Skin epidermis (tissue), 12 donors: ENCODE measurements at regions not wholly inside any gene's neighbourhood (a gene's known extent, or its start where the extent isn't known, plus 50 kb on each side); places are given as distances from the start of the nearest gene placed in this dataset.

Experiments used
- H3K27ac ChIP-seq, 21 experiments: fragments of 200-600 bp; sonication (generic) in 11 of 21; one replicate each; pipeline ENCODE4 v1.5.0; 2020; ENCODE audit warnings: mild to moderate bottlenecking in 3 of 21, inconsistent platforms in 2 of 21, moderate library complexity in 2 of 21
- H3K4me3 ChIP-seq, 7 experiments: fragments of 200-600 bp; sonication (generic) in 2 of 7; one replicate each; pipeline ENCODE4 v1.5.0; 2020; ENCODE audit warnings: inconsistent platforms in 2 of 7, mild to moderate bottlenecking in 2 of 7, moderate library complexity in 1 of 7

DNA sequence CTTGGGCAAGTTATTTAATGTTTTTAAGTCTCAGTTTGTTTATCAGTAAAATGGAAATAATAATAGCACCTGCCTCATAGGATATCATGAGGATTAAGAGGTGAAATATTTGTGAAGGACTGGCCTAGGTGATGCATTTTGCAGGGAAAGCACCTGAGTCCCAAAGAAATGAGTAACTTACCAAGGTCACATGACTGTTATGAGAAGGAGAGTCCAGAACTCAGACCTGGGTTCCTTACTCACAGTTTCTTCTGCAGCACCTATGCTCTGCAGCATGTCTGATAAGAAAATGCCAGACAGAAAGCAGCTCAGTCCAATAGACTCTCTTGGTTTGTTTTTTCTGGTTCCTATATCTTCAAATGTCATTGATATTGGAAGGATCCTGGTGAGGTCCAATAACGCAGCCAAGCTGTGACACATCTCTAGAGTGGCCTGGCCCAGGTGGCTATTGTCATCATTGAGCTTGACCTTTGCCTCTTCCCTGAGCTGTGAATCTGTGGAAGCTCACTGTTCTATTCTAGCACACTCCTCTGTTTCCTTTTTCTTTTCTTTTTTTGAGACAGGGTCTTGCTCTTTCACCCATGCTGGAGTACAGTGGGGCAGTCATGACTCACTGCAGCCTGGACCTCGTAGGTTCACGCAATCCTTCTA, 174.7 kb upstream of the NAV2 start:
- H3K27ac ChIP-seq, result no peak overlapping the region
- H3K4me3 ChIP-seq, result no peak overlapping the region

DNA sequence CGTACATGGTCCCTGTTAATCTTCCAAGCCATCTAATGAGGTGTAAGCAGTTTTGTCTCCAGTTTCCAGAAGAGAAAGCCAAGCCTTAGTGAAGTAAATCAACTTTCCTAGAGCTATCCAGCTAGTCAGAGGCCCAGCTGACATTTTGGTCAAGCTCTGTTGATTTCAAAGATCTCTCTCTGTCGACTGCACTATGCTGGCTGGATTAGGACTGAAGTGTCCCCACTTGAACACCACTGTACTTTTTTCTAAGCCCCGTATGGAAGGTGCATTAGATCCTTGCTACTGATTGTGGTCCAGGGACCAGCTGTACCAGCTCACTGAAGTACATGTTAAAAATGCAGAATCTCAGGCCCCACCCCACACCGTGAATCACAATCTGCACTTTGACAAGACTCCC, 176.5 kb upstream of the NAV2 start:
- Histone ChIP-seq H3K4me3 (no peak overlapping the region), H3K27ac (no peak overlapping the region)

DNA sequence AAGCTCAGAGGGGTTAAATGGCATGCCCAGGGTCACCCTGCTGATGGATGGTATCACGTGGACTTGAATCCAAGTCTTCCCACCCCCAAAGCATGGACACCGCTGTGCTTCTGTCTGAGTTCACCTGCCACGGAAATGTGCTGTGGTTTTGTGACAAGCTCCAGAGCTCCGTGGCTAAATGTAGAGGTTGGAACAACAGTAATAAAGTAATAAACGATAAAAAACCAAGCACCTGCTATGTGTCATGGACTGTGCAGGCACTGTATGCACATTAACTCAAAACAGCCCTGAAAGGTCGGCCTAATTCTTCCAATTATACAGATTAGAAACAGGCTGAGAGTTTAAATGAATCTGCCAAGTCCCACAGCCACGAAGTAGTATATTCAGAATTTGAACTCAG, 182.1 kb upstream of the NAV2 start:
- H3K4me3 ChIP-seq, result no peak overlapping the region
- no peak overlapping the region for H3K27ac ChIP-seq

DNA sequence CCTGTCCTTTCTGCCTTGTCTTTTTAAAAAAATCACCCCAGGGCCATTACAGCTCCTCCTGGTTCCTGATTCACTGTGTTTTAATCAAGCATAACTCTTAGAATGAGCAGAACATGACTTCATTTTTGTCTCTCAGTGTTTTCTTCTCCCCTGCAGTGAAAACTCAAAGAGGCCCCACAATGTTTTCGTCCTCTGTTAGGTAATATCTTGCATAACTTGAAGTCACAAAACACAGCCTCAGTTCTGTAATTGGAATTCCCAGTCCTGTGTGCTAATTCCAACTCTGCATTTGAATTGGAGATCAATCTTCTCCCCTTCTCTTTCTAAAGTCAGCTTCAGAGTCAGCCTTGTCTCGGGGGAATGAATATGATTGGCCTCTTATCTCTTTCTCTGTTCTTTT, 186.5 kb upstream of the NAV2 start:
- Histone ChIP-seq H3K4me3 (no peak overlapping the region), H3K27ac (no peak overlapping the region)

DNA sequence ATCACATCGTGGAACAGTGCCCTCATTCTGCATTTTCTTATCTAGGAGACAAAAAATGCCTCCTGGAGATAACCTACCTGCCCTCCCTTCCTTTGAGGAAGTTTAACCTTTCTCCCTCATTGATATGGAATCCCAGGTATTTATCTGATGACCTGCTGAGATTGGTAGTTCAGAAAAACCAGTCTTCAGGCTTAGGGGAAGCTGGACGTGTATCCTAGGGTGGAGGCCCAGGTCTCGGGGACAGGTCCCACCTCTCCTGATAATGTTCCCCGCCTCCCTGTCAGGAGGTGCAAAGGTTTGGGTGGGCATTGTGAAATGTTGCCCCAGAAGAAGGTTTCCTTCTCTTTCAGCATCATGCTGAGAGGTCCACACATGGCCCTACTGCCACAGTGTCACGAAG, 186.9 kb upstream of the NAV2 start:
- Histone ChIP-seq H3K27ac (no peak overlapping the region), H3K4me3 (no peak overlapping the region)

DNA sequence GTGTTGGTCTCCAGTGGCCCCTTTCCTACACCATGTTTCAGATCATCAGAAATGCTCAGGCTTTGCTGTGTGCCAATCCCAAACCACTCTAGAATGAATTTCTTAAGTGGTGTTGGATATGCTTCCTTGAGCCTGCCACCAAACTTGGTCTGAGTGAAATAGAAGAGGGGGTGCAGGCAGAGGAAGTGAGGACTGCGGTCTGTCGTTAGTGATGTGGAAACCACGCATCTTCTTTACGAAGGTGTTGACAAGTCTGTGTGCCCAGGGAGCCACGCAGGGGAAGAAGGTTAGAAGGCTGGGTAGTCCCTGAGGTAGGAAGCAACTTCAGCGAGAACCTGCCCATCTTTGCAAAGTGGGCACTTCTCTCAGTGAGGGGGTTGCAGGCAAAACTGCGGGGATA, 187.4 kb upstream of the NAV2 start:
- H3K27ac ChIP-seq, result no peak overlapping the region
- no peak overlapping the region for H3K4me3 ChIP-seq

DNA sequence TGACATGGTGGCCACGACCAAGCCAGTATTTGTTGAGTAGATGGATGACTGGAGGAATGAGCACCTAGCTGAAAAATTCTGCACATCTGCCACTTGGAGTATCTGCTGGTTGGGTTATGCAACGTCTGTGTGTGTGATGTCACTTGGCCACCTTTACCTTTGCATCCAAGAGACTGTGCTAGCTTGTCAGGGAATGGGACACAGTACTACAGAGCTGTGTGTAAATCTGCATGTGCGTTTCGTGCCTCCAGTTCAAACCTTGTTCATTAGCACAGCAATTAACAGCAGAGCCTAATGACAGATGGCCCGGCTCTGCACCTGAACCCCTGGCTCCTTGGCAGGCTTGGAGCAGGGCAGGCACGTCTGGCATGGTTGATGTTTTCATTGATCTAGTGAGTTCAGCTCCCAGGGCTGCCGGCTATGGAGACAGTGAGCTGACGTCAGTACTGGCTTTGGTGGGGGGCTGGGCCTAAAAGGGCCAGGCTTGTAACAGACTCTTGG, 188.4 kb upstream of the NAV2 start:
- Histone ChIP-seq H3K4me3 (no peak overlapping the region), H3K27ac (no peak overlapping the region)

DNA sequence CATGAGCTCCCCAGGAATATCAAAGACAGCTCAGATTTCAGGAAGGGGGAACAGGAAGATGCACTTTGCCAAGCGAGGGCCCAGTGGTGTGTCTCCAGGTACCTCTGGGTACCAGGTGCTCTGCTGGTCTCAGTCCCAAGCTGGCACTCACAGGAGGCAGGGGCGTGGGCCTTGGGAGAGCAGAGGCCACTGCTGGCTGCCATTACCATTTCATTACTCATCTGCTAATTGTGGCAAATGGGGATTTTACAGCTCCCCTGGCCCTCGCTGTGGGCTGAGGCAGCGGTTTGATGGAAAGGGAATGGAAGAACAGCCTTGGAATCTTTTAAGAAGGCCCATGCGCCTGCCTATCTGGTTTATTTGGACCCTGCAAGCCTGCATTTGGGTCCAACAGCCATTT, 192.0 kb upstream of the NAV2 start:
- no peak overlapping the region for H3K4me3 ChIP-seq
- H3K27ac ChIP-seq, result no peak overlapping the region

DNA sequence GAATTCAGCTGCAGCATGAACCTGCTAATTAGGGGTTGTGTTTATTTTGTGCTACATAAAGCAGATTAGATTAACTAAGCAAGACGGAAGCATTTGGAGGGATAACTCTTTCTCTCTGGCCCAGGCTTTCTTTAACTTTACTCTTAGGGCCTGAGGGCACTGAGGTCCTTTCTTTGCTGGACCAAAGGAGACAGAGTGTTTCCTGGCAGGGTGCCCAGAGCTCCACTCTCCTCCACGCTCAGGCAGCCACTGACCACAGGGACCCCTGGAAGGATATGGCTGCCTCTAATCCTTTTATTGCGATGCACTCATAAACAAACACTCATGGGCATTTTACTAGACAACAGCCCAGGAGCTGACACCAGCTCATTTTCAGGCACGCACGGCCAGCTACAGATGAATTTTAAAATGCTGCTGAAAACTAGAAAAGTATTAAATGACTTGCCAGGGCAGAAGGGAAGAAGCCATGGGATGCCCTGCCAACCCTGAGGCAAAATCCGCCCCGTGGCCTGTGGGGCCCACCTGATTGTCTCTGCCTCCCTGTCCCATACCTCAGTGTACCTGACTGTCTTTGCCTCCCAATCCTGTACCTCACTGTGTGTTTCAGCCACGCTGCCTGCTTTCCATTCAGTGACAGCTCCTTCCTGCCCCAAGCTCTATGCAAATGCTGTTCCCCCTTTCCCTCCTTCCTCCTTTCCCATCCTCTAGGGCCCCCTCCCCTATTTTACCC, 192.6 kb upstream of the NAV2 start:
- Histone ChIP-seq H3K4me3 (no peak overlapping the region), H3K27ac (no peak overlapping the region)

DNA sequence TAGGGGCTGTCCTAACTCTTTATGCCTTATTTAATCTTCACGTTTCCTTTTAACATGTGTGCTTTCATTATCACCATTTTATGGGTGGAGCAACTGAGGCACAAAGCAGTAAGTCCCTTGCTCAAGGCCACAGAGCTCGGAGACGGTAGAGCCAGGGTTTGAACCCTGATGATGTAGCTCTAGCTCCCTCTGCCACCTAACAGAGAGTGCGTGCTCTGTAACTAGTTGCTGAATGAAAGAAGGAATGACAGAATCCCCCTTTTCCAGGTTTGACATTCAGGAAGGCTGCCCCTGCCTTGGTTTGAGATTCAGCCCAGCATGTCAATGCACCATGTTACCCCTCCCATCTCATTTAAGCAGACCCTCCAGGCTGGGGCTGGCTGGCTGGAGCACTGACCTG, 193.3 kb upstream of the NAV2 start:
- no peak overlapping the region for H3K27ac ChIP-seq
- no peak overlapping the region for H3K4me3 ChIP-seq

DNA sequence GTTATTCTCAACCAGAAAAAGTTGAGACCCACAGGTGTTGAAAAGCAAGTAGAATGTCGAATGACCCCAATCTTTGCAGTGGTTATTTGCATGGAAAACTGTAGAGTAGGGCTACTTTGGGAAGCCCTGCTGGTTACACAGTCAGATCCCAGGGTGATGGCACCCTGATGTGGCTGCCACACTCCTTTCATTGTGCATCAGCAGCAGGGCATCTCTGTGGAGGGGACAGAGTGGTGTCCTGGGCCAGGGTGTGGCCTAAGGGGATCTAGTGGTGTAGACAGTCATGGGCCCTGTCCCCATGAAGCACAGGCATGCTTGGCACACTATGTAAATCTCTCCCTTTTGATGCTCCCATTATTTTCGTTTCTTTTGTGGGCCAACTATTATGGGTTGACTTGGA, 199.4 kb upstream of the NAV2 start:
- no peak overlapping the region for H3K27ac ChIP-seq
- H3K4me3 ChIP-seq, result no peak overlapping the region

DNA sequence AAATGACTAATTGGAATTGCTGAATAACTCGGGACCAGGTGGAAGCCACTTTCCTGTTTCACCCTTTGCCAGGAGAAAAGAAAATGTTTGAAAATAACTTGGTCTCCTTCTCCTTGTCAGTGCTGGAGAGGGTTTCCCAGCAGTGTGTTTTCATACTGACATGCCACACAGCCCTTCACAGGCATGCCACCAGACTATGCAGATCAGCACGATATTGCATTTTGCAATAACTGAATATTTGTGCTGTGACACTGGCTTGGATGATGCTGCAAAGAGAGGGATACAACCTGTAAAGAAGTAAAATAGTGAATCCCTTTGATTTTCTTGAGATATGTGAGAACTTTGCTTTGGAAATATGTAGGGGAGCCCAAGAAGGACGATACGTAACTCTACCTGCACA, 200.0 kb upstream of the NAV2 start:
- H3K4me3 ChIP-seq, result no peak overlapping the region
- H3K27ac ChIP-seq, result peak overlapping the region in 1 of 21 experiments; percentile 7

DNA sequence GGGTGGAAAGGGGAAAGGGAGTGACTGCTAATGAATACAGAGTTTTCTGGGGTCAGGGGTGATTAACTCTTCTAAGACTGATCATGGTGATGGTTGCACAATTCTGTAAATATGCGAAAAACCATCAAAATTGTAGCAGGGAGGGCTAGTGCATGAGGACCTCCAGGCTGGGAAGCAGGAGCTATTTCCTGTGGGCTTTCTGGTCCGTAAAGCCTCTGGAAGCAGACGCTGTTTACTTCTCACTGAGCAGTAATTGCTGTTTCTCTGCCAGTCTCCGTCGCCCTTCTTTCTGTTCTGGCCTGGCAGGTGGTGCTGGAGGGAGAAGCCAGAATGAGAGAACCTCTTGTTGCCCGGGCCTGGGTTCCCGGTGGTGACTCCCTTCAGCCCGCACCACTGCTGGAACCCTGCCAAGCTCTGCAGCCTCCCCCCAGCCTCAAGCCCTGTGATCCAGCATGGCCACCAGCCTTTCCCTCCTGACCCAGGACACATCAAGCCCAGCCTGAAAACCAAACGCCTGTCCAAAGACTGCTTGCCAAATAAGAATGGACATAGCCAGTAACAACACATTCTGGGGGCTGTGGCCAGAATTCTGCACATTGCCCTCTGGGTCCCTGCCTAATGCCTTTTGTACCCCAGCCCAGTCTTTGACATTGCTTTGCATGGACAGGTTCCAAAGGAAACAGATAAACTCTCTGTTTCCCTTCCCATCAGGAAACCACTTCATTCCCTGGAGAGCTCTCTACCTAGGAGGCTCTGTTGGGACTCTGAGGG, 201.0 kb upstream of the NAV2 start:
- Histone ChIP-seq H3K4me3 (no peak overlapping the region), H3K27ac (no peak overlapping the region)

DNA sequence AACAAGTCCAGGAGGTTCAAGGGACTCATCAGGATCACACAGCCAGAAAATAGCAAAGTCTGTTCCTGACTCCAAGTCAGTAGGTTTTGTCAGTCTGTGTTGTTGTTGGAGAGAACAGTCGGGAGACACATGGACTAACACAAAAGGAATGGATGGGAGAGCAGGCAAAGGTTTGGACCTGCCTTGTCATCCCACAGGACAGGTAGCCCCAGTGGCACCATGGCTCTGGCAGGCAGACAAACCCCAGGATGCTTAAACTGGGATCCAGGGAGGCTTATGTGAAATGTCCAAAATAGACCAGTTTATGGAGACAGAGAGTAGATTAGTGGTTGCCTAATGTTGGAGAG, 201.6 kb upstream of the NAV2 start:
- Histone ChIP-seq H3K27ac (no peak overlapping the region), H3K4me3 (no peak overlapping the region)

DNA sequence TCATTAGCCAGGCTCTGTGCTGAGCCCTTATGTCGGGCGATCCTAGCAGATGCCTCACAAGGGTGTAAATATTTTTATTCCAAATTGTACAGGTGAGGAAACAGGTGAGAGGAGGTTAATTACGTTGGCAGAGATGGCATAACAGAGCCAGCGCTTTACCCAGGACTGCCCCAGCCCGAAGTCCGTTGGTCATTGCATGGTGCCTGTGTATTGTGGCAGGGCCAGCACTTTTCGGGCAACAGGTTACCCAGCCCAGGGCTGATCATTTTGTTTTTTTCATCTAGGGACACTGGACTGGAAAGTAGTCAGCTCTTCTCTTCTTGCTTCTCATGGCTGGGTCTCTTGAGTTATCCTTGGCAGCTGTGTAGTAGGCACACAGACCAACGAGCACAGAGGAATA, 202.2 kb upstream of the NAV2 start:
- Histone ChIP-seq H3K4me3 (no peak overlapping the region), H3K27ac (no peak overlapping the region)

DNA sequence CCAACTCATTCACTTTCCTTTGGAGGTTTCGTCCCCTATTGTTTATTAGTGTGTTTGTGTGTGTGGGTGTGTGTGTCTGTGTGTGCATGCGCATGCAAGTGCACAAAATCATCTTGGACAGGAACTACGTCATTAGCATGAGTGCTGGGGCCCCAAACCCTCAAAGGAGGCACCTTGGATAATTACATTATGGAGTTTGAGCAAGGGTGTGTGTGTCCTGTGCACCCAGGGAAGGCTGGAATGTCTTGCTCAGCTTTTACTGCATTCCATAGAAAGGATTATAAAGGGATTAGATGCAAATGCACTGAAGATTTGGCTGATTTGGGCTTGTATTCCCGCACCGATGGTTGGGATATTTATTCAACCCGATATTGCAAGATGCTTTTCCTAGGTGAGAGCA, 203.4 kb upstream of the NAV2 start:
- no peak overlapping the region for H3K27ac ChIP-seq
- H3K4me3 ChIP-seq, result no peak overlapping the region

DNA sequence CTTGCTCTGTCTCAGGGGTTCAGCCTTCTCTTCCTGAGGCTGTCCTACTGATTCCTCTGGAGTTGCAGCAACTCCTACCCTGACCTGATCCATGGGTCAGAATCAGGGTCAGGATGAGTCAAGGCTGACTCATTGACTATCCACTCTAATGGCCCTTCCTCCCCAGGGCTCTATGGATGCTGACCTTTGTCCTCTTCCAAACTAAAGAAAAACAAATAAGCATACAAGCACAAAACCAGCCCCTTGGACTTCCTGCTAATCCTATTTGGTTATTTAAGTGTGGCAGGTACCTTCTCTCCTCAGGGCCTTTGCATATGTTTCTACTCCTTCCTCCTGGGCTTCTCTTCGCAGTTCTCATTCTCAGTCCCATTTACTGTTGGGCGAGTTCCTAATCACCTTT, 204.5 kb upstream of the NAV2 start:
- no peak overlapping the region for H3K27ac ChIP-seq
- no peak overlapping the region for H3K4me3 ChIP-seq

DNA sequence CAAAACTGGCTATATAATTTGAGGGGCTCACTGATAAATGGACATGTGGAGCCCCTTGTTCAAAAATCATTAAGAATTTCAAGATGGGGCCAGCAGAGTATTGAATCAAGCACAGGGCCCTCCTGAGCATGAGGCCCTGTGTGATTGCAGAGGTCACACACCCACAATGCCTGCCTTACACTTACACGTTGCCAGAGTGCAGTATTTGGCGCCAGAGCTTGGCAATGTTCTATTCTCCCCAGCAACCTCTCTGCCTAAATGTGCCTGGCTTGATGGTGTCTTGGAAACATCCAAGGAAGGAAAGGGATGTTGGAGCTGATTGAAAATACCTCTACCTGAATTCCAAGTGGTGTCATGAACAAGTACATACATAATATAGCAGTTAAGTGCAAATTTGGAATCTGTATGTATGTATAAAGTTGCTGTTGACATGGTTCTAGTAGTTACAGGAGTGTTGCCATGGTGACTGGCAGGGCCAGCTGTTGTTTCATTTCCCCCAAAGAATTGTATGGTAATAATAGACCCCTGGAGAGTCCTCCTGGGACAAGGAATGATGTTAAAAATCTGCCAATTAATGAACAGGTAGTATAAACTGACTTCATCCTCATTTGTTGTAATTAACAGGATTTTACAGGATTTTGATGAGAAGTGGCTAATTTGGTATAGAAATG, 205.7 kb upstream of the NAV2 start:
- Histone ChIP-seq H3K4me3 (no peak overlapping the region), H3K27ac (no peak overlapping the region)

DNA sequence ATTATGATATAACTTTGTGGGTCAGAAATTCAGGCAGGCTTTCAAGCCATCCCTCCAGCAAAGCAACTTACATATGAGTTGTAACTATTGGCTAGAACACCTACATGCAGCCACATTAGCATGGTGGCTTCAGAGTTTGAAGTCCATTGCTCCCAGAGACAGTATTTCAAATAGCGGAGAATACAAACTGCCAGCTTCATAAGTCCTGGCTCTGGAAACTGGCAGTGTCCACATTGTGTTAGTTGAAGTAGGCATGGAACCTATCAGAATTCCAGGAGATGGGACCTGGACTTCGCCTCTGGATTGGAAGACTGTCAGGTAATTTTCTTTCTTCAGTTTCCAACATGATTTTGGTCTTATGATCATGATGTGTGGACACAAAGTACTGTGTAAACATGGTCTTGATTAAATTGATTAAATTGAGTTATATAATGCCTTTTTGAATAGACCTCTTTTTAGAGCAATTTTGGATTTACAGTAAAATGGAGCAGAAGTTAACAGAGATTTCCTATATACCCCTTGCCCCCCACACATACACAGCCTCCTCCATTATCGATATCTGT, 209.9 kb upstream of the NAV2 start:
- no peak overlapping the region for H3K4me3 ChIP-seq
- H3K27ac ChIP-seq, result no peak overlapping the region

DNA sequence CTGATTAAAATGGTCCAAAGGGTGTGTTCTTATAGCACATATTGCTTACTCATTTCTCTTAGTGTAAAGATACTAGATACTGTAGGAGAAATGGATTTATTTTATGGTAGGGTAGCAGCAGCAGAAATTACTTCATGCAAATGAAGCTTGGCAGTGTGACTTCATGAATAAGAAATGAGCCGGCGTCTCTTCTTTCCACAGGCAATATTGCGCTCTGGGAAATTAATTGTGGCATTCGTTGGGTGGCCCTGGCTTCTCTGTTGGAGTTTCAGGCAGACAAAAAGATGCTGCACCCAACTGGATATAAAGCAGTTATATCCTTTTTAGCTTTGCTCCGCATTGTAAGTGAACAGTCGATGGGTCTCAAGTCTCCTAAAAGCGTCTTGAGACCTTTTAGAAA, 211.0 kb upstream of the NAV2 start:
- Histone ChIP-seq H3K27ac (no peak overlapping the region), H3K4me3 (no peak overlapping the region)
